Activated T-helper 17 cell treated with anti-CD3 and anti-CD28 coated beads, Interleukin-2, amount 50 U/mL, for 72 hours (primary cell): ENCODE measurements at regions not wholly inside any gene's neighbourhood (a gene's known extent, or its start where the extent isn't known, plus 50 kb on each side); places are given as distances from the start of the nearest gene placed in this dataset.

Experiments
- ATAC-seq: fragments of 150-1000 bp; cut with Tn5 transposase; replicated peaks from 2 replicates; pipeline ENCODE4 v1.10.0; 2021; ENCODE audit warnings: mild to moderate bottlenecking, moderate library complexity
- H3K27ac Mint-ChIP-seq: one replicate; pipeline ENCODE4 v1.8.0; 2022; ENCODE audit warnings: mixed read lengths
- H3K27me3 Mint-ChIP-seq: one replicate; pipeline ENCODE4 v1.8.0; 2022; ENCODE audit warnings: mixed read lengths
- H3K36me3 Mint-ChIP-seq: one replicate; pipeline ENCODE4 v1.8.0; 2022; ENCODE audit warnings: low read depth, mild to moderate bottlenecking, mixed read lengths
- H3K4me1 Mint-ChIP-seq: one replicate; pipeline ENCODE4 v1.8.0; 2022; ENCODE audit warnings: mixed read lengths
- H3K4me3 Mint-ChIP-seq: one replicate; pipeline ENCODE4 v1.8.0; 2022; ENCODE audit warnings: mild to moderate bottlenecking, mixed read lengths
- H3K9me3 Mint-ChIP-seq: one replicate; pipeline ENCODE4 v1.8.0; 2022; ENCODE audit warnings: mixed read lengths

DNA sequence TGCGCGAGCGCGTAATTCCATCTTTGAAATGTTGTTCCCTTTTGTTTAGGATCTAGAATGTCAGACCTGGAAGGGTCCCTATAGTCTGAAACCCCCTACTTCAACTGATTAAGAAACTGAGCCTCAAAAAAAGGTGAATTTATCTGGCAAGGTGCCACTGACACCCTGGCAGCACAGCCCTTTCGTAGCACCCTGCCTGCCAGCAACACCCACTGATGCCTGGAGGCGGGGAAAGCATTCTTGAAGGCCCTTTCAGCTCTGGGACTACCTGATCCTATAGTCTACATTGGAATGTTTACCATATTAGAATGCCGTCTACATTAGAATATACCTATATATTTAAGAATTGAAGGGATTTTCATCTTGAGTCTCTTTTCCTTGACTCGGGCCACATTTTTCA, 542.3 kb downstream of the BUD13 start:
- no peaks in the 10 kb centered on the region for H3K36me3 Mint-ChIP-seq
- no peaks in the 10 kb centered on the region for H3K4me1 Mint-ChIP-seq
- H3K27me3 Mint-ChIP-seq, result peaks cover 21% of the 10 kb centered on the region
- no peaks in the 10 kb centered on the region for H3K9me3 Mint-ChIP-seq
- no peak overlapping the region for H3K27ac Mint-ChIP-seq
- H3K4me3 Mint-ChIP-seq, result no peak overlapping the region
- ATAC-seq, result no peak

DNA sequence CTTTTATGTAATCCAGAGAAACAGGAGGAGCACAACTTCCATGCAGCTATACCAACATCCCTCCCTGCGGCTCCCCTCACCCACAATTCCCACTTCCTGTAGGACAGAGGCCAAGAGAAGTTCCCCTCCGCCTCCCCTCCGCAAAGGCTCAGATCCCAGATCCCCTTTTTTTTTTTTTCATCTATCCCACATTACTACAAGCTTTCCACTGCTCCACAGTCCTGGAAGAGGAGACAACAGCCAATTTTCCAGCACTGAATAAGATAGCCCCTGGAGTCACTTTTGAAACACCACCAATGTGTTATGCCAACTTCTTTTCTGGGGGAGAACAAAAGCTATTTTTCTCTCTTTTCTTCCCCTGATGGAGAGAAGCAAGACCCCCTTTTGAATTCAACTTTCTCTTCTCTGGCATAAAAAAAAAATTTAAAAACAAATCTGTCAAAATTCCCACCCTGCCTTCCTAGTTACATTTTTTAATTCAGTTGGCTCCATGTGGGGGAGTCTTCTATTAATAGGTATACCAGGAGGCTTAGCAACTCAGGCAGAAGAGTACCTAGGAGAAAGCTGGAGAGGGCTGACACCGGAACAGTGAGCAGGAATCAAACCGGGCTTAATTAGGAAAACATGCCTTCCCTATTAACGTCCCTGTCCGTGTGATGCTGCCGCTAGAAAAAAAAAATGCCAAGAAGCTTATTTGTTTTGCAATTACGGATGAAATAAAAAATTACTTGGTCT, 543.4 kb downstream of the BUD13 start:
- Mint-ChIP-seq H3K4me3 (no peak overlapping the region), H3K4me1 (no peaks in the 10 kb centered on the region), H3K9me3 (no peaks in the 10 kb centered on the region), H3K27me3 (peaks cover 21% of the 10 kb centered on the region), H3K36me3 (no peaks in the 10 kb centered on the region), H3K27ac (no peak overlapping the region)
- ATAC-seq, result no peak

DNA sequence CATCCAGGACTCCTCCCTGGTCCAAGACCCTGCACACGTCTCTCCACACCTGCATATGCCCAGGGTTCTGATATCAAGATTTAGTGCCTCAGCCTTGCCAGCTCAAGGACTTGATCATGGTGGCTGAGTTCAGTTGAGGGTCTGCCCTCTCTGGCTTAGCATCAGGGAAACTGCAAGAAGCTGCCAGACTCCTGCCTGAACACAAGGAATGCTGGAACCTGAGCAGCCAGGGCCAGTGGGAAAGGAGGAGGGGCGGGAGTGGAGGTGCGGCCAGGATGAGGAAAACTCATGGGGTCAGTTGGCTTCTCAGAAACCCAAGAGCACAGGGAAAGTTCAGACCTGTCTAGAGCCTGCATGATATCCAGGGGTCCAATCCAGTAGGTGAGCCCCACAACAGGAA, 546.1 kb downstream of the BUD13 start:
- H3K9me3 Mint-ChIP-seq, result no peaks in the 10 kb centered on the region
- H3K27me3 Mint-ChIP-seq, result peaks cover 27% of the 10 kb centered on the region
- H3K4me3 Mint-ChIP-seq, result no peak overlapping the region
- H3K36me3 Mint-ChIP-seq, result no peaks in the 10 kb centered on the region
- H3K4me1 Mint-ChIP-seq, result no peaks in the 10 kb centered on the region
- no peak overlapping the region for H3K27ac Mint-ChIP-seq
- no peak for ATAC-seq

DNA sequence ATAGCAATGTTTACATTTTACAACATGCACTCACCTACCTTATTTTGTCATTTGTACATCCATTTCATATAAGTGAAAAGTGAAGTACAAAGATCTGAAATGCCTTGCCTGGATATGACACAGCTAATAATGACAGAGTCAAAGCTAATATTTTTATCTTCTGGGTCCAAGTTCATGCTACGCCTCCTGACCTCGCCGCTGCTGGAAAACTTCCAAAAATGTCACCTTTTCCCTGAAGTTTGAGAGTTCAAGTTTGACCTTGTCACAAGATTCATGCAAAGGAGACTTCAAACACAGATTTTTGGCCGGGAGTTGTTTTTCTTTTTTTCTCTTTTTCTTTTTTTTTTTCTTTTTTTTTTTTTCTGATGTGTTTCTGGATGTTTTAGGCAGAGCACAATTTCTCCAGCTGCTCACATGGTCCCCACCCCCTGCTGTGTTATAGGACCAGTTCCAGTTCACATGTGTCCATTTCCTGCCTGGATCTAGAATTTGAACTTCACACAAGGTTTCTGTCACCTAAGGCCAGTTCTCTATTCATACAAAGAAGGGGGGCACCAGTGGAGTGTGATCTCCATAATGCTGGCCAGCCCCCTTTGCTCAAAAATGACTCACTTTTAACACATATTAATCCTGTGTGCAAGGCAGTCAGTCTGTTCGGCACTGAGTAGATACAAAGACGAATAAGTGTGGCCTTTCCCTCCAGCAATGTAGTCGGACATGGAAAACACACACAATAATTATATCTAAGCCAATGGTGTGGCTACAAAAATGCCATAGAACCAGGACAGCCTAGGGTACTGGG, 546.8 kb downstream of the BUD13 start:
- Mint-ChIP-seq H3K4me3 (no peak overlapping the region), H3K9me3 (no peaks in the 10 kb centered on the region), H3K4me1 (no peaks in the 10 kb centered on the region), H3K27me3 (peaks cover 27% of the 10 kb centered on the region), H3K36me3 (no peaks in the 10 kb centered on the region), H3K27ac (no peak overlapping the region)
- no peak for ATAC-seq

DNA sequence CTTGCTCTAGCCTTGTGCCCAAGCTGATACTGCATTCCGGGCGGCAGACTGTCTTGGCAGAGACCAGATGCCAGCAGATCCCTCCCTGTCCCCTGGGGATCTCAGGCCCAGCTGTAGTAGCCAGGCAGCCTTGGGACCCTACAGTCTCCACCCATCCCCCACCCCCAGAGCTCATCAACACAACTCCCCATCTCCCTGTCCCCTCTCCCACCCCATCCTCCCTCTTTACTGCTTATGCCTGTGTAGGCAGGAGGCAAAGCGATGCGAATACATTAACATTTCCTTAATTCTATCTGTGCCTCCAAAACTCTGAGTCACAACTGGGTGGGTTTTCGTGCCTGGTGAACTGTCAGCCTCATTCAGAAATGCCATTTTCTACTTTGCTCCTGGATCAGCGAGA, 547.6 kb downstream of the BUD13 start:
- H3K9me3 Mint-ChIP-seq, result no peaks in the 10 kb centered on the region
- H3K27ac Mint-ChIP-seq, result no peak overlapping the region
- H3K4me3 Mint-ChIP-seq, result no peak overlapping the region
- no peaks in the 10 kb centered on the region for H3K36me3 Mint-ChIP-seq
- H3K27me3 Mint-ChIP-seq, result peaks cover 27% of the 10 kb centered on the region
- ATAC-seq, result no peak
- H3K4me1 Mint-ChIP-seq, result no peaks in the 10 kb centered on the region

DNA sequence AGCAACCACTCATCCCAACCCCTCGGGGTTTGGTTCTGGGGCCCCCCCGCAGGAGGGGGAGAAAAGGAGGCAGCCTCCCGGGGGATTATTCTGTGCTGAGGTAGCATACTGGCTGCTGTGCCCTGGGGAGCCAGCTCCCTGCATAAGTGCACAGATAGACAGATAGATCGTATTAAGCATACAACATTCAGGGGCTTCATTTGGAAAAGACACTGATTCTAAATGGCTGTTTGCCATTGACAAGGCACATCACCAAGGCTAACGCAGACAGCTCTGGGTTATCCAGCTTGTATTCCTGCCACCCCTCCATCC, 547.9 kb downstream of the BUD13 start:
- no peaks in the 10 kb centered on the region for H3K4me1 Mint-ChIP-seq
- no peak overlapping the region for H3K4me3 Mint-ChIP-seq
- H3K36me3 Mint-ChIP-seq, result no peaks in the 10 kb centered on the region
- H3K9me3 Mint-ChIP-seq, result no peaks in the 10 kb centered on the region
- peaks cover 27% of the 10 kb centered on the region for H3K27me3 Mint-ChIP-seq
- ATAC-seq, result no peak
- H3K27ac Mint-ChIP-seq, result no peak overlapping the region

DNA sequence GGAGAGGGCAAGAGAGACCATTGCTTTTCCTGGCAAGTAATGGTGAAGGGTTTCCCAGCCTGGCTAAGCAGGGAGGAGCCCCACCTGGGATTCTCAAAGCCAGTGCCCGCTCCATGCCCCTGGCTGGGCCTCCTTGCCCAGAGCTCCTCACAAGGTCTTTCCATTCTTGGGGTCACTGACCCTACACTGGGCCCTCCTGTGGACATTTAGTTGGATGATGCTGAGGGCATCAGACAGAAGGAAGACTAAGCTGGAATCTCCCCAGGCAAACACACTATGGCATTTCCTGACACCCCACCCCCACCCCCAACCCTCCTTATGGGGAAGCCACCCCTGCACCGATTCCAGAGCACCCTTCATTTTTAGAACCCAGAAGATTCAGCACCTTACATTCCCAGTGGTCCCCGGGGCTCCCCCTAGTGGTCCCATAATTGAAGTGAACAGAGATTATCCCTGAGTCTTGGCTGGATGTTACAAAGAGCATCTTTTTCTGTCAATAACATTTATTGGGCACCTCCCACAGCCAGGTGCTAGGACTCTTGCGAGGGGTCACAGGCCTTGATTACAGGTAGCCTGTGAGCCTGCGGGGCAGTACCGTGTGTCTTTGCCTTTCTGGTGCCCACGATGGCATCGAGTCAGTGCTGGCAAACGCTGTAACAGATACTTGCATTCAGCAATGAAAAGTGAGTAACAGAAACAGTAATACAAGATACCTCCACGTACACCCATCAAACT, 548.5 kb downstream of the BUD13 start:
- Mint-ChIP-seq H3K27me3 (peaks cover 26% of the 10 kb centered on the region), H3K36me3 (no peaks in the 10 kb centered on the region), H3K9me3 (no peaks in the 10 kb centered on the region), H3K4me3 (no peak overlapping the region), H3K27ac (no peak overlapping the region), H3K4me1 (no peaks in the 10 kb centered on the region)
- no peak for ATAC-seq

DNA sequence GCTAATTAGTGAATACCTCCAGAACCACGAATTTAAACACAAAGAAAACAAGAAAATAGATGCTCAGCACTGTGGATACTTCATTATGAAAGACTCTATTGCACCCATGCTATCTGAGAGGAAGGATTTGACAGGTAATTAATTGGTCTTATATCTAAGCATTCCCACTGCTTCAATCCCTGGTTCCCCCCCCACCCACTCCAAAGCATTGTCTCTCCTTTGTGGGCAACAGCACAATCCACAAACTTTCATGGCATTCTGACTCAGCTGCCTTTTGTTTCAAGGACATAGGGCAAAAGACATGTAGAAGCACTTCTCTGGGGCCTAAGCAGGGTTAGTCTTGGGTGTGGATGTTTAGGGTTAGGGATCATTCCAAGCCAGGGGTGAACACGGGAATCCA, 551.4 kb downstream of the BUD13 start:
- Mint-ChIP-seq H3K27me3 (peaks cover 20% of the 10 kb centered on the region), H3K9me3 (no peaks in the 10 kb centered on the region), H3K36me3 (no peaks in the 10 kb centered on the region), H3K4me1 (no peaks in the 10 kb centered on the region), H3K4me3 (no peak overlapping the region), H3K27ac (no peak overlapping the region)
- ATAC-seq, result no peak

DNA sequence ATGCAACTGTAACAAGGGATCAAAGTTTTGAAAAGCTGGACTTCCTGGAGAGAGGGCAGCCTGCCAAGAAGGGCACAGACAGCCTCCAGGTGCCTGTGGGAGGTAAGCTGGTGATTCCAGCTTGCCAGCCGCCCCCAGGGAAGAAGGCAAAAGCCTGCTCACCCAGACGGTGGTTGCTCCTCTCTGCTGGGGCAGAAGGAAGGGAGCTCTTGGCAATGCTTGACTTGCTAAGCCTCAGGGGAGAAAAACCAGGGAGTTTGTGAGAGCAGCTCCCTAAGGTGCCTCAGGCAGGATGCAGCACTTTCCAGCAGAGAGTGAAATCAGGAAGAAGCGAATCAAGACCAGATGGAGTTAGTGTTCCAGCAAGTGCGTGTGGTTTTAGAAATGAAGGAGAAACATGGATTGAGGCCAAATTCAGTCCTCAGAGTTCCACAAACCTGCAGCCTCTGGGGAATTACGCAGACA, 553.6 kb downstream of the BUD13 start:
- H3K9me3 Mint-ChIP-seq, result no peaks in the 10 kb centered on the region
- no peaks in the 10 kb centered on the region for H3K4me1 Mint-ChIP-seq
- H3K36me3 Mint-ChIP-seq, result no peaks in the 10 kb centered on the region
- peaks cover 21% of the 10 kb centered on the region for H3K27me3 Mint-ChIP-seq
- no peak overlapping the region for H3K4me3 Mint-ChIP-seq
- H3K27ac Mint-ChIP-seq, result no peak overlapping the region
- ATAC-seq, result no peak

DNA sequence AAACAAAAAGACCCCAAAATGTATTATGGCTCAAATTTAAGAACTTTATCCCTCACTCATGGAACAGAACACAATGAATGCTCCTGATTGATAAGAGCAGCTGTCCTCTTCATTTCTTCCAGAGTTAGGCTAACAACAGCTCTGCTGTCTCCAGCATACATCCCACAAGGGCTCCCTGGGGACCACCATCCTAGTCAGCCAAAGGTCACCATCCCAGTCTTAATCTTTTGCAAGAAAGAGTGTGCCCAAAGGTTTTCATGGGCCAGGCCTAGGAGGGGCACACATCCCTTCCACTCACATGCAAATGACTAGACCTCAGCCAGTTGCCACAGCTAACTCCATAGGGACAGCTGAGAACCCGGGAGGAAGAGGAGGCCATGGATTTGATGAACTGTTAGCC, 555.3 kb downstream of the BUD13 start:
- Mint-ChIP-seq H3K9me3 (no peaks in the 10 kb centered on the region), H3K36me3 (no peaks in the 10 kb centered on the region), H3K4me1 (no peaks in the 10 kb centered on the region), H3K4me3 (no peak overlapping the region), H3K27me3 (peaks cover 15% of the 10 kb centered on the region), H3K27ac (no peak overlapping the region)
- no peak for ATAC-seq

DNA sequence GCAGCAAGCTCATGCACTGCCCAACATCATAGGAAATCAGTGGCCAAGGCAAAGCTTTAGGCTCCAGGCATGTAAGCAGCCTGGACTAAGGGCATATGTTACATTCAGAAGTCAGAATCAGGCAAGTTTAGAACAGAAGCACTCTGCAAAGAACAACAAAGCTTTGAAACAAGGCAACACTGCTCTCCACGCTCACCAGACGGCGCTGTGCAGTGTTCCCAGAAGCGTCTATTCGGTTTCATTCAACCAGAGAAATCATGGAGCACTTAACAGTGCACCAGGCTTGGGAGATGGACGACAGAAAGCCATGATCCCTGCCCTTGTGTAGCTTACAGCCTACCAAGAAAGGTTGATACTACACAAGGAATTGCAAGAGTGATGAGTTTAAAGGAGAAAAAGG, 555.8 kb downstream of the BUD13 start:
- ATAC-seq, result no peak
- Mint-ChIP-seq H3K27ac (no peak overlapping the region), H3K9me3 (no peaks in the 10 kb centered on the region), H3K4me3 (no peak overlapping the region), H3K27me3 (peaks cover 19% of the 10 kb centered on the region), H3K4me1 (no peaks in the 10 kb centered on the region), H3K36me3 (no peaks in the 10 kb centered on the region)

DNA sequence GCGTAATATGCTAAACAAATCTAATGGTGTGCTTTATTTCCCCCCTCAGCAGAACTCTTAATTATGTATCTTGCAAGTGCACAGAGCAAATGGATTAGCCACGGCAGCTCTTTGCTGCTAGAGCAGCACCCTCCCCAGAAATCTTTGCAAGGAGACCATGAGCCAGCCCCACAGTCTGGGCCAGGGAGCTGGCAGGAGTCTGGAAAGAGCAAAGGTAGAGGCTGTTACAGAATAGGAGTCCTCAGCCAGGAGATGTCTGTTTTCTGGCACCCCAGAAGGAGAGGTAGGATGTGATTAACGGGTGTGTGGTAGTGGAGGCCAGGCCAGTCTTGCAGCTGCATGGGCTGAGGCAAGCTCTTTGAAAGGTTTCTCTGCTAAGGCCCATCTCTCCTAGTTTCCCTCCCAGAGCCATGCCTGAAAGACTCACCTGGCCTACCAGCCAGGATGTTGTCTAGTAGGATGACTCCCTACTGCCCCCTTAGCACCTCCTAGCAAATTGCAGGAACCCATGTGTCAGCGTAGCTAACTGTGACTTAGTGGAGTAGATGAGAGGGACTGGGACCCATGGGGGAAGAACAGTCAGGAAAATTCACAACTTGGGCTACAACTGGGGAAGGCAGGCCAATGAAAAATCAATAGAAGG, 557.2 kb downstream of the BUD13 start:
- Mint-ChIP-seq H3K4me1 (no peaks in the 10 kb centered on the region), H3K27ac (no peak overlapping the region), H3K9me3 (no peaks in the 10 kb centered on the region), H3K36me3 (no peaks in the 10 kb centered on the region), H3K27me3 (peaks cover 22% of the 10 kb centered on the region), H3K4me3 (no peak overlapping the region)
- ATAC-seq, result no peak

DNA sequence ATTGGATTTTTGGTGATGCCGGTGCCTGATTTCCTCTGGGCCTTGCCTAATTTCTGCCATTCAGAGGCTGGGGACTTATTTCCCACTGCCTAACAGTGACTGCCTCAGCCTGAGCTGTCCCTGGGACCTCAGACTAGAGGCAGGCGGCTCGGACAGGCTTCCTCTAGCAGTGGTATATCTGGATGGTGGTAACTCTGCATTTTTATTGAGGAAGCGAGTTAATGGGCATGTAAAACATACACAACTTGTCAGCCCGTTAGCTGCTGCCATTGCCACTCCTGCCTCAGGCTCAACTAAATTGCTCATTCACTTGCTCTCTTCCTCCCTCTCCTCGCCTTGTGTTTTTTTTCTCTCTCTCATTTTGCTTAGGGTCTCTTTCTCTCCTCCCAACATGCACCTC, 561.6 kb downstream of the BUD13 start:
- Mint-ChIP-seq H3K4me1 (no peaks in the 10 kb centered on the region), H3K27me3 (peaks cover 16% of the 10 kb centered on the region), H3K4me3 (no peak overlapping the region), H3K36me3 (no peaks in the 10 kb centered on the region), H3K27ac (no peak overlapping the region), H3K9me3 (no peaks in the 10 kb centered on the region)
- no peak for ATAC-seq

DNA sequence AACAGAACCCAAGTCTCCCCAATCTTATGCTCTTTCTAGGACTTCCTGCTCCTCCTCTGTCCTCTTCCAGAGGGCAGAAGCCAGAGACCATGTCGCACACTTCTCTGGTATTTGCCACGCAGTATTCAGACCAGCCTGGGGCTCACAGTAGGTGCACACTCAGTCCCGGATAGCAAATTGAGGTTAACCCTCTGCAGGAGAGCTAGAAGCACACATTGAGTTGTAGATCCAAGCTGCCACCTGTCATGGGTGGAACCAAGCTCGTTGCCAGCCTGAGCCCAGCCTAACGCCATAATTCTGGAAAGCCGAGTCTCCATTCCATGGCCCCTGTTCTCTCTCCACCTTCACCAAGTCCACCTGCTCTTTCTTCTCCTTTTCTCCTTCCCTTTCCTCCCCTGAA, 562.1 kb downstream of the BUD13 start:
- no peaks in the 10 kb centered on the region for H3K4me1 Mint-ChIP-seq
- no peaks in the 10 kb centered on the region for H3K9me3 Mint-ChIP-seq
- no peaks in the 10 kb centered on the region for H3K36me3 Mint-ChIP-seq
- H3K4me3 Mint-ChIP-seq, result no peak overlapping the region
- peaks cover 16% of the 10 kb centered on the region for H3K27me3 Mint-ChIP-seq
- ATAC-seq, result no peak
- H3K27ac Mint-ChIP-seq, result no peak overlapping the region
